ENCODE measurements at regions not wholly inside any gene's neighbourhood (a gene's known extent, or its start where the extent isn't known, plus 50 kb on each side); places are given as distances from the start of the nearest gene placed in this dataset.
A peak's percentile ranks its signal among the peaks of the same experiment; 100 is the strongest.
"Not testable (repeated sequence)": the region's sequence is repeated elsewhere in the genome, so short reads cannot be mapped to it uniquely, and the experiment has no call there.

- DNase-seq, result peak; percentile 80
Observed at GRCh38 chr7:114273218-114273617, 141.4 kb upstream of the FOXP2 start.

GRCh38 chr7:114269714-114270113, 144.9 kb upstream of the FOXP2 start:
- no peak for DNase-seq

GRCh38 chr7:114267550-114267949, 147.1 kb upstream of the FOXP2 start:
- not testable (repeated sequence) for DNase-seq

- no peak for DNase-seq
Observed at GRCh38 chr7:114264023-114264422, 150.6 kb upstream of the FOXP2 start.

- no peak for DNase-seq
Observed at GRCh38 chr7:114263219-114263618, 151.4 kb upstream of the FOXP2 start.

- no peak for DNase-seq
Observed at GRCh38 chr7:114255404-114255841, 159.2 kb upstream of the FOXP2 start.

GRCh38 chr7:114243646-114244045, 171.0 kb upstream of the FOXP2 start:
- peak; percentile 16 for DNase-seq

GRCh38 chr7:114242992-114243507, 171.6 kb upstream of the FOXP2 start:
- peak; percentile 41 for DNase-seq

- DNase-seq, result no peak
Observed at GRCh38 chr7:114229246-114229645, 185.4 kb upstream of the FOXP2 start.

GRCh38 chr7:114225784-114226183, 188.8 kb upstream of the FOXP2 start:
- DNase-seq, result no peak

- no peak for DNase-seq
Observed at GRCh38 chr7:114218283-114218682, 196.3 kb upstream of the FOXP2 start.

- DNase-seq, result peak; percentile 40
Observed at GRCh38 chr7:114217026-114217806, 197.4 kb upstream of the FOXP2 start.

- DNase-seq, result no peak
Observed at GRCh38 chr7:114214466-114214865, 200.1 kb upstream of the FOXP2 start.

- peak; percentile 51 for DNase-seq
Observed at GRCh38 chr7:114212721-114213429, 201.7 kb upstream of the FOXP2 start.

- DNase-seq, result no peak
Observed at GRCh38 chr7:114209968-114210367, 204.6 kb upstream of the FOXP2 start.

- DNase-seq, result no peak
Observed at GRCh38 chr7:114206688-114207087, 207.9 kb upstream of the FOXP2 start.

GRCh38 chr7:114196517-114196916, 218.1 kb upstream of the FOXP2 start:
- no peak for DNase-seq

- no peak for DNase-seq
Observed at GRCh38 chr7:114190387-114190786, 224.2 kb upstream of the FOXP2 start.

GRCh38 chr7:114183311-114184088, 231.1 kb upstream of the FOXP2 start:
- DNase-seq, result no peak

GRCh38 chr7:114182837-114183236, 231.8 kb upstream of the FOXP2 start:
- no peak for DNase-seq

- no peak for DNase-seq
Observed at GRCh38 chr7:114181280-114181679, 233.3 kb upstream of the FOXP2 start.

GRCh38 chr7:114180556-114181266, 233.9 kb upstream of the FOXP2 start:
- DNase-seq, result no peak

- no peak for DNase-seq
Observed at GRCh38 chr7:114175125-114175524, 239.5 kb upstream of the FOXP2 start.
